Adrenal gland (tissue), 5 donors: ENCODE measurements at regions not wholly inside any gene's neighbourhood (a gene's known extent, or its start where the extent isn't known, plus 50 kb on each side); places are given as distances from the start of the nearest gene placed in this dataset.

Source experiments
- POLR2A ChIP-seq, 2 donors: fragments of 450-650 bp; IDR thresholded peaks; one replicate each; pipeline ENCODE4 v1.6.1; 2017; ENCODE audit warnings: antibody characterized with exemption in 2 of 2, mild to moderate bottlenecking in 2 of 2, moderate library complexity in 1 of 2
- TF ChIP-seq, protein P1 (sequence below), 6 experiments: fragments of 450-650 bp in 4 of 6; fragments of 200-600 bp in 2 of 6; sonication (generic) in 1 of 6; IDR thresholded peaks; 1 replicate in 5 of 6; 2 replicates in 1 of 6; pipeline versions ENCODE4 v1.5.1 to v1.8.0; 2016 to 2021; ENCODE audit warnings: antibody characterized with exemption in 6 of 6, mild to moderate bottlenecking in 2 of 6, moderate library complexity in 1 of 6
- donor health status: DM: no; HTN: no; CAD: no.

DNA sequence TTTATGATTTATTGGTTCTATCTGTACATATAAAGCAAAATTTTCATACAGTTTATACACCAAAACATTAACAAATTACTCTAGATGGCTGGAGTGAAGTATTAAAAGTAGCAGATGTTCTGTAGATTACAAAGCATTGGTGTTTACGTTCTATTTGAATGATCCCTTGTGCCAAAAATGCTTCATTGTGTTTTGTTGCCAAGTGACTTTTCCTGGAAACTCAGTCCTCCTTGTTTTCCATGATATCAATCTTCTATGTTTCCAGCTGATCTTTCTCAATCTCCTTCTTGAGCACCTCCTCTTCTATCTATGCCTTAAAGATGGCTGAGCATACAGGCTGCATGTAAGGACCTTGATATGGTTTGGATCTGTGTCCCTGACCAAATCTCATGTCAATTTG lies 263.6 kb upstream of the CTSO start:
- TF ChIP-seq POLR2A (IDR thresholded peaks at IDR 0.05): no peak
- TF ChIP-seq, protein P1, sequence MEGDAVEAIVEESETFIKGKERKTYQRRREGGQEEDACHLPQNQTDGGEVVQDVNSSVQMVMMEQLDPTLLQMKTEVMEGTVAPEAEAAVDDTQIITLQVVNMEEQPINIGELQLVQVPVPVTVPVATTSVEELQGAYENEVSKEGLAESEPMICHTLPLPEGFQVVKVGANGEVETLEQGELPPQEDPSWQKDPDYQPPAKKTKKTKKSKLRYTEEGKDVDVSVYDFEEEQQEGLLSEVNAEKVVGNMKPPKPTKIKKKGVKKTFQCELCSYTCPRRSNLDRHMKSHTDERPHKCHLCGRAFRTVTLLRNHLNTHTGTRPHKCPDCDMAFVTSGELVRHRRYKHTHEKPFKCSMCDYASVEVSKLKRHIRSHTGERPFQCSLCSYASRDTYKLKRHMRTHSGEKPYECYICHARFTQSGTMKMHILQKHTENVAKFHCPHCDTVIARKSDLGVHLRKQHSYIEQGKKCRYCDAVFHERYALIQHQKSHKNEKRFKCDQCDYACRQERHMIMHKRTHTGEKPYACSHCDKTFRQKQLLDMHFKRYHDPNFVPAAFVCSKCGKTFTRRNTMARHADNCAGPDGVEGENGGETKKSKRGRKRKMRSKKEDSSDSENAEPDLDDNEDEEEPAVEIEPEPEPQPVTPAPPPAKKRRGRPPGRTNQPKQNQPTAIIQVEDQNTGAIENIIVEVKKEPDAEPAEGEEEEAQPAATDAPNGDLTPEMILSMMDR (IDR thresholded peaks at IDR 0.05): no peak
